BLaER1 (cell line): ENCODE measurements at regions not wholly inside any gene's neighbourhood (a gene's known extent, or its start where the extent isn't known, plus 50 kb on each side); places are given as distances from the start of the nearest gene placed in this dataset.

Experiments used
- H3K27ac ChIP-seq: shearing (Covaris generic); formaldehyde crosslinking; 2 replicates; pipeline ENCODE4 v1.8.1; 2022
- H3K27me3 ChIP-seq: shearing (Covaris generic); formaldehyde crosslinking; 2 replicates; pipeline ENCODE4 v1.8.1; 2022
- H3K36me3 ChIP-seq: shearing (Covaris generic); formaldehyde crosslinking; 2 replicates; pipeline ENCODE4 v1.8.1; 2022
- H3K4me1 ChIP-seq: shearing (Covaris generic); formaldehyde crosslinking; 2 replicates; pipeline ENCODE4 v1.8.1; 2022
- H3K4me2 ChIP-seq: shearing (Covaris generic); formaldehyde crosslinking; 2 replicates; pipeline ENCODE4 v1.8.1; 2022
- H3K4me3 ChIP-seq: shearing (Covaris generic); formaldehyde crosslinking; 2 replicates; pipeline ENCODE4 v1.8.1; 2022
- H3K9ac ChIP-seq: shearing (Covaris generic); formaldehyde crosslinking; 2 replicates; pipeline ENCODE4 v1.8.1; 2022
- H3K9me3 ChIP-seq: shearing (Covaris generic); formaldehyde crosslinking; 2 replicates; pipeline ENCODE4 v1.8.1; 2022
- H4K20me1 ChIP-seq: shearing (Covaris generic); formaldehyde crosslinking; 2 replicates; pipeline ENCODE4 v1.8.1; 2022
- Cebpa-rat ChIP-seq: shearing (Covaris generic); IDR thresholded peaks from 2 replicates; pipeline ENCODE4 v1.8.1; 2022

- Histone ChIP-seq H3K27me3 (no peaks in the 10 kb centered on the region), H4K20me1 (no peaks in the 10 kb centered on the region), H3K36me3 (no peaks in the 10 kb centered on the region), H3K4me1 (no peaks in the 10 kb centered on the region), H3K9ac (no peak overlapping the region), H3K4me3 (no peak overlapping the region), H3K4me2 (no peak overlapping the region), H3K9me3 (peaks cover 5% of the 10 kb centered on the region; the same call in 1 of the 2 replicates), H3K27ac (no peak overlapping the region)
- TF ChIP-seq Cebpa-rat, result no peak
Measured at GRCh38 chr1:55384637-55385036, 169.5 kb upstream of the USP24 start.

DNA sequence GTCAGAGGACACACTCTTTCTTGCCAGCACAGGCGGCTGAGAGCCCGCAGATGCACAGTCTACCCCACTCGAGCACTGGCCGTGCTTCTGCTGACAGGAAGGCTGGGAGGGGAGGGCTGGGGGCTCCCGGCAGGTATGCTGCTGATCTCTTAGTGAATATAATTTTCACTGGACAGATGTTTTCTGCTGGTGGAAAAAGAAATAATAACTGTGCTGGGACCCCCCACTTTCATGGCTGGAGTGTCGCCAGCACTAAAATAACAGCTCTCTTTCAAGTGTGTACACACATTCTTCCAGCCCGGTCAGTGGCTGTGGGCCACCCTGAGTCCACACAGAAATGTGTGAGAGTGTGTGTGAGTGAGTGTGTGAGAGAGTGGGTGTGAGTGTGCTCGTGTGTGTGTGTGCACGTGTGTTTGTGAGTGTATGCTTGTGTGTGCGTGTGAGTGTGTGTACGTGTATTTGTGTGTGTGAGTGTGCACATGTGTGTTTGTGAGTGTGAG lies 167.7 kb upstream of the USP24 start:
- no peak overlapping the region for H3K9ac ChIP-seq
- no peak overlapping the region for H3K27ac ChIP-seq
- no peak overlapping the region for H3K4me3 ChIP-seq
- no peak overlapping the region for H3K4me2 ChIP-seq
- H3K4me1 ChIP-seq, result peaks cover 18% of the 10 kb centered on the region
- TF ChIP-seq Cebpa-rat, result no peak
- no peaks in the 10 kb centered on the region for H3K36me3 ChIP-seq
- H3K9me3 ChIP-seq, result no peaks in the 10 kb centered on the region
- H4K20me1 ChIP-seq, result no peaks in the 10 kb centered on the region
- no peaks in the 10 kb centered on the region for H3K27me3 ChIP-seq

DNA sequence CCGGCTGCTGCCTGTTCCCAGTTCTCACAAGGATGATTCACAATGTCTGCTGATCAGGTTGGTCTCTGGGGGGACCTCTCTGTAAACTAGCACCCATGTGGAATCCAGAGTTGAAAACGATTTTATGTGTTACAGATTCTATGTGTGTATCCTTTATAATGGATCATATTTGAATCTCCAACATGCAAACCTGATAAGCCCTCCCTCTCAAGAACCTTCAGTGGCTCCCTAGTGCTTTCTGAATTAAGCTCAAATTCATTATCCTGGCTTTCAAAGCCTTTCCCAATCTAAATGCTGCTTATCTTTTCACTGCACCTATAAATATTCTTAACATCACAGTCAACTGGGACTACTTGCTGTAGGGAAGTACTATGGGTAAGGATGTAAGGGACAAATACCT lies 166.8 kb upstream of the USP24 start:
- no peak overlapping the region for H3K9ac ChIP-seq
- no peaks in the 10 kb centered on the region for H3K36me3 ChIP-seq
- H3K4me2 ChIP-seq, result no peak overlapping the region
- H4K20me1 ChIP-seq, result no peaks in the 10 kb centered on the region
- H3K27me3 ChIP-seq, result no peaks in the 10 kb centered on the region
- no peak overlapping the region for H3K27ac ChIP-seq
- no peak overlapping the region for H3K4me3 ChIP-seq
- TF ChIP-seq Cebpa-rat, result no peak
- H3K4me1 ChIP-seq, result peaks cover 23% of the 10 kb centered on the region
- H3K9me3 ChIP-seq, result no peaks in the 10 kb centered on the region

DNA sequence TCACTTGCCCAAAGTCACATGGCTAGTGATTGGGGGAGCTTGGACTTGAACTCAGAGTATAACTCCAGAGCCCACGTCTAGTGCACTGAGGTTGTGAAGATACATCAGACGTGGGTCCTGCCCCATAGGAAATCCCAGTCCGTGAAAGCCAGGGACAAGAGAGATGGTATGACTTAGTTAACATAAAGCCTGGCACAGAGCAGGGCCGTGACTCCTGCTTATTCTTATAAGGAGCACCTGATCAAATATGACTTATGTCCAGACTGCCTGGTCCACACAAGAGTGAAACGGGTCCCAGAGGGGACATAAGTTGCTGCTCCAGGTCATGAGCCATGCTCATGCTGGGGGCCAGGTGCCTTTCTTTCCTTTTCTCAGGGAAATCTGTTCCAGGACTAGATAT lies 166.3 kb upstream of the USP24 start:
- no peaks in the 10 kb centered on the region for H3K9me3 ChIP-seq
- H3K4me3 ChIP-seq, result no peak overlapping the region
- no peaks in the 10 kb centered on the region for H3K36me3 ChIP-seq
- no peak for TF ChIP-seq Cebpa-rat
- no peak overlapping the region for H3K27ac ChIP-seq
- no peaks in the 10 kb centered on the region for H4K20me1 ChIP-seq
- no peaks in the 10 kb centered on the region for H3K27me3 ChIP-seq
- H3K4me1 ChIP-seq, result peaks cover 23% of the 10 kb centered on the region
- H3K4me2 ChIP-seq, result no peak overlapping the region
- H3K9ac ChIP-seq, result no peak overlapping the region

GRCh38 chr1:55380355-55380970 lies 165.3 kb upstream of the USP24 start:
- no peaks in the 10 kb centered on the region for H4K20me1 ChIP-seq
- no peaks in the 10 kb centered on the region for H3K36me3 ChIP-seq

DNA sequence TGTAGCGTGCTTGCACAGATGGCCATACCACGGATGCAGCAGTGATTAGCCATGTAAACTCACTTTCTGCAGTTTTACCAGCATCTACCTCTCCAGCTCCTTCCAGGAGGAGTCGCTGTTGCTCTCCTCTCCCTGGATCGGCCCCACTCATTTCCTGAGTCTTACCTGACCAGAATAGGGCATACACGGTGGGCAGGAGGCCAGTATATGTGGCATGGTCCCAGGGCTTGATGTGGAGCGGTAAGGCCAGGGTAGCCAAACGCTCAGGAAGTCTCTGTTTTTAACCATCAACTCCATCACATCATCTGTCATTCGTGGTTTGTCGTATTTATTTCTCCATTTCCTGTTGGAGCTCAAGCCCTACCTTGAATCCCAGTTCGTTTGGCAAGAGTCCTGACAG lies 163.4 kb upstream of the USP24 start:
- H3K27ac ChIP-seq, result no peak overlapping the region
- H3K9ac ChIP-seq, result no peak overlapping the region
- H3K4me1 ChIP-seq, result peaks cover 35% of the 10 kb centered on the region
- H3K36me3 ChIP-seq, result no peaks in the 10 kb centered on the region
- TF ChIP-seq Cebpa-rat, result no peak
- no peaks in the 10 kb centered on the region for H4K20me1 ChIP-seq
- no peaks in the 10 kb centered on the region for H3K27me3 ChIP-seq
- no peak overlapping the region for H3K4me3 ChIP-seq
- H3K9me3 ChIP-seq, result no peaks in the 10 kb centered on the region
- H3K4me2 ChIP-seq, result peak overlapping the region; percentile 42

More at GRCh38 chr1:55380355-55380970, 165.3 kb upstream of the USP24 start:
- Histone ChIP-seq H3K9me3 (no peaks in the 10 kb centered on the region), H3K27ac (no peak overlapping the region), H3K4me3 (no peak overlapping the region), H3K4me2 (no peak overlapping the region), H3K9ac (no peak overlapping the region), H3K27me3 (no peaks in the 10 kb centered on the region), H3K4me1 (peaks cover 23% of the 10 kb centered on the region)
- no peak for TF ChIP-seq Cebpa-rat

- Histone ChIP-seq H3K36me3 (no peaks in the 10 kb centered on the region), H3K4me2 (no peak overlapping the region), H3K27me3 (no peaks in the 10 kb centered on the region), H3K27ac (no peak overlapping the region), H3K4me1 (peaks cover 35% of the 10 kb centered on the region), H4K20me1 (no peaks in the 10 kb centered on the region), H3K9me3 (no peaks in the 10 kb centered on the region), H3K4me3 (no peak overlapping the region), H3K9ac (no peak overlapping the region)
- TF ChIP-seq Cebpa-rat, result no peak
Measured at GRCh38 chr1:55376897-55377296, 161.7 kb upstream of the USP24 start.

DNA sequence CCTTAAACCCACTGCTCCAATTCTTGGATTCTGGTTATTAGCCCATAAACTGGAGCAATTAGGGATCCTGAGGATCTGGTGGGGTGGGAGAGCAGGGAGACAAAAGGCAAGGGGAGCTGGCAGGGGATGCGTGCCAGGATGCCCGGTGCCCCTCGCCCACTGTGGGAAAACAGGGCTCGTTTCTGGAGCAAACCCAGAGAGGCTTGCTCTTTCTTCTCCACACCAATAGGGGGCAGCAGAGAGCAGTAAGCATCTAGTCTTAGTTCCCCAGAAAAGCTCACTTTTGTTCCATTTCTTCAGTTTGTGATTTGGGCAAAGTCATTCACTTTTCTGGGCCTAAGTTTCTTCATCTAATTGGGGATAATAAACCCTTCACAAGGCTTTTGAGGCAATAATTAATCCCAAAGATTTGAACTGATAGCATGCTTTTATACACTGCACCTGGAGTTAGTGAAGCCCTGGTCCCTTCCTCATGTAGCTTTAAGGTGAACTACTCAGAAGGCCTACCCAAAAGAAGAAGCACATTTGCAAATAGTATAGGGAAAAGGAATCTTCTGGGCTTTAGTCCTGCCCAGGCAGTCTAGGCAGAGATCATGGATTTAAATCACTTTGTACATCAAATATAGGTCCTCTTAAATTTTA lies 160.6 kb upstream of the USP24 start:
- no peaks in the 10 kb centered on the region for H3K9me3 ChIP-seq
- no peaks in the 10 kb centered on the region for H4K20me1 ChIP-seq
- H3K27me3 ChIP-seq, result no peaks in the 10 kb centered on the region
- H3K4me2 ChIP-seq, result no peak overlapping the region
- H3K9ac ChIP-seq, result no peak overlapping the region
- no peak overlapping the region for H3K4me3 ChIP-seq
- TF ChIP-seq Cebpa-rat, result no peak
- peaks cover 36% of the 10 kb centered on the region for H3K4me1 ChIP-seq
- no peak overlapping the region for H3K27ac ChIP-seq
- H3K36me3 ChIP-seq, result no peaks in the 10 kb centered on the region

- Histone ChIP-seq H3K9ac (no peak overlapping the region), H3K27me3 (no peaks in the 10 kb centered on the region), H4K20me1 (no peaks in the 10 kb centered on the region), H3K9me3 (no peaks in the 10 kb centered on the region), H3K4me2 (peak overlapping the region; percentile 33; the same call in 1 of the 2 replicates), H3K4me3 (no peak overlapping the region), H3K27ac (no peak overlapping the region), H3K4me1 (peaks cover 42% of the 10 kb centered on the region), H3K36me3 (no peaks in the 10 kb centered on the region)
- no peak for TF ChIP-seq Cebpa-rat
Measured at GRCh38 chr1:55374801-55375616, 159.8 kb upstream of the USP24 start.

GRCh38 chr1:55374216-55374615 lies 159.1 kb upstream of the USP24 start:
- Histone ChIP-seq H3K4me2 (peak overlapping the region; percentile 33; the same call in 1 of the 2 replicates), H3K9me3 (no peaks in the 10 kb centered on the region), H3K9ac (no peak overlapping the region), H3K4me3 (no peak overlapping the region), H3K36me3 (no peaks in the 10 kb centered on the region), H4K20me1 (no peaks in the 10 kb centered on the region), H3K4me1 (peaks cover 38% of the 10 kb centered on the region), H3K27ac (no peak overlapping the region), H3K27me3 (no peaks in the 10 kb centered on the region)
- no peak for TF ChIP-seq Cebpa-rat
